BE2C (cell line): ENCODE measurements at regions not wholly inside any gene's neighbourhood (a gene's known extent, or its start where the extent isn't known, plus 50 kb on each side); places are given as distances from the start of the nearest gene placed in this dataset.
A peak's percentile ranks its signal among the peaks of the same experiment; 100 is the strongest.

Experiments
- DNase-seq: peaks from one replicate; pipeline ENCODE4 v3.0.0-alpha.2; 2020
- H3K27me3 ChIP-seq: fragments of 250-450 bp; sonication (Bioruptor Pico); 2 replicates; pipeline ENCODE4 v1.5.1; 2020; ENCODE audit warnings: mild to moderate bottlenecking
- H3K36me3 ChIP-seq: fragments of 250-450 bp; sonication (Bioruptor Pico); 2 replicates; pipeline ENCODE4 v1.5.1; 2020; ENCODE audit warnings: mild to moderate bottlenecking
- H3K4me1 ChIP-seq: fragments of 250-450 bp; sonication (Bioruptor Pico); 2 replicates; pipeline ENCODE4 v1.5.1; 2020
- H3K4me3 ChIP-seq: 2 replicates; pipeline ENCODE4 v1.5.1; 2011; ENCODE audit warnings: low read depth, low read length
- H3K9me3 ChIP-seq: fragments of 250-450 bp; sonication (Bioruptor Pico); 2 replicates; pipeline ENCODE4 v1.5.1; 2020
- CTCF ChIP-seq: IDR thresholded peaks from 2 replicates; pipeline ENCODE4 v1.5.1; 2012; ENCODE audit warnings: mild to moderate bottlenecking, low read depth, low read length

DNA sequence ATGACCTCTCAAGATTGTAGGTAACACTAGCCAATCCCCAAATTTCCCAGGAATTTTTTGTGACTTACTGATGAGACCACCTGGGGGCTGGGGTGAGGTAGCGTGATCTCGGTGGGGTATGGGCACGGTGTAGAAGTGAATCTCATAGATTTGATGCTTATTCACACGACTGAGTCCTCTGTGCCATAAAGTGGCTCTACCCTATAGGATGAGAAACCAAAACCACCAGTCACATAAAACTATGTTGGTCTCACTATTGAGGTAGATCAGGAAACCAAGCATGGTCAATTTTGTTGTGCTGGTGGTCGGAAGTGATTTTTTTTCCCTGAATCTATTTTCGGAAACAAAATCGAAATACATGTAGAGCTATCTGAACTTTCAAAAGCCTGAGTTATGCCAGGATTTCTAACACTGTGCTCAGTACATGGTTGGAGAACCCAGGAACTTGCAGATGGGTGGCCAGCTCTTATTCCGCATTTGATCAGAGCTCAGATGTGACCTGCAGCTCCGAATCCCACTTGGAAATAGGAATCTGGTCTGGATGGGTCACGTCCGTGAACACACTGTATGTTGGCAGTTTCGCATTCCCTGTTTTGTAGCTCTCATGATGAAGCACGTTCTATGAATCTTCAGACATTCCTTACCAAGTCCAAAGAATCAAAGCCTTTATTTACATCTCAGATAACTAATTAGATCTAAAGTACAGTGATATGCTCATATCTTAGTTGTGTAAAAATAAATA is 261.5 kb downstream of the KLF6 start:
- H3K4me3 ChIP-seq = no peak overlapping the region
- H3K4me1 ChIP-seq = peaks cover 8% of the 10 kb centered on the region; the same call in 1 of the 2 replicates
- TF ChIP-seq CTCF = no peak
- no peak for DNase-seq
- no peaks in the 10 kb centered on the region for H3K9me3 ChIP-seq
- no peaks in the 10 kb centered on the region for H3K27me3 ChIP-seq
- no peaks in the 10 kb centered on the region for H3K36me3 ChIP-seq

DNA sequence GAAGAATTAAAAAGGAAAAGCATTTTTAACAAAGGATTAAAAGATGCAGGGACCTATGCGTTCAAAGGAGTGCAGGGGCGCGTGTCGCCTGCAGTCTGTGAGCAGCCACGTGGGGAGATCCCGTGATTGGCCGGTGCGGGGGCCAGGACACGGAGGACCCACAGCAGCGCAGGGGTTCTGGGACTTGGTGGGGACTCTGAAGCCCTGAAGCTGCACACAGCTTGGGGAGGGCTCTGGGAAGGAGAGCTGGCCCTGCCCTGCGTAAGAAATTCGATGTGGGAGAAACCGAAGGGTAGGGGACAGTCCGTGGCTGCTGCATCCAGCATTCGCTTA is 268.1 kb downstream of the KLF6 start:
- Histone ChIP-seq H3K4me1 (no peaks in the 10 kb centered on the region), H3K4me3 (no peak overlapping the region), H3K9me3 (no peaks in the 10 kb centered on the region), H3K36me3 (no peaks in the 10 kb centered on the region), H3K27me3 (no peaks in the 10 kb centered on the region)
- DNase-seq = no peak
- TF ChIP-seq CTCF = no peak

GRCh38 chr10:3516234-3516922 is 268.6 kb downstream of the KLF6 start:
- no peak for TF ChIP-seq CTCF
- DNase-seq = no peak
- Histone ChIP-seq H3K4me1 (no peaks in the 10 kb centered on the region), H3K4me3 (no peak overlapping the region), H3K9me3 (no peaks in the 10 kb centered on the region), H3K27me3 (no peaks in the 10 kb centered on the region), H3K36me3 (no peaks in the 10 kb centered on the region)

- Histone ChIP-seq H3K27me3 (no peaks in the 10 kb centered on the region), H3K9me3 (no peaks in the 10 kb centered on the region)
- no peak for TF ChIP-seq CTCF
Observed at GRCh38 chr10:3514691-3515090, 270.3 kb downstream of the KLF6 start.

DNA sequence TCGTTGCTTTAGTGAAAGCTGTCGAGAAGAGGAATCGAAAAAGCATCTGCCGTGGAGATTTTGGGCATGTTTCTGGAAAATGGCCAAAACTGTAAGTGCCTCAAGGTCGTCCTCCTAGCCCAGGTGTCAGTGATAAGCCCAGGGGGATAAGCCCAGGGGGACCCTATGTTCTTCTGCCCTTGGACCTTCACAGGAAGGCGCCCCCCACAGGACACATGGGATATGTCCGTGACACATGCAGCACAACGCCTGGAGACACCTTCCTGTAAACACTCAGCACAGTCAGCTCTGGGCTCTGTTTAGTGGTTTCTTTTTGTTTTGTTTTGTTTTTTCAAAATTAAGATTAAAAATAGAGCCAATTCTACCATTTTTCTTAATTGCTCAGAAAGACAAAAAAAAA is 272.7 kb downstream of the KLF6 start:
- Histone ChIP-seq H3K4me3 (no peak overlapping the region), H3K9me3 (no peaks in the 10 kb centered on the region), H3K36me3 (no peaks in the 10 kb centered on the region), H3K27me3 (no peaks in the 10 kb centered on the region), H3K4me1 (no peaks in the 10 kb centered on the region)
- DNase-seq = no peak
- peak; percentile 20; the same call in 1 of the 2 replicates for TF ChIP-seq CTCF

More at GRCh38 chr10:3514691-3515090, 270.3 kb downstream of the KLF6 start:
- H3K36me3 ChIP-seq = no peaks in the 10 kb centered on the region
- no peak overlapping the region for H3K4me3 ChIP-seq
- H3K4me1 ChIP-seq = no peaks in the 10 kb centered on the region
- DNase-seq = no peak

GRCh38 chr10:3511483-3511882 is 273.5 kb downstream of the KLF6 start:
- no peak overlapping the region for H3K4me3 ChIP-seq
- no peak for DNase-seq
- no peaks in the 10 kb centered on the region for H3K9me3 ChIP-seq
- no peaks in the 10 kb centered on the region for H3K27me3 ChIP-seq
- H3K36me3 ChIP-seq = no peaks in the 10 kb centered on the region
- H3K4me1 ChIP-seq = no peaks in the 10 kb centered on the region
- no peak for TF ChIP-seq CTCF
